Adipocyte (in vitro differentiated cells): ENCODE measurements at regions not wholly inside any gene's neighbourhood (a gene's known extent, or its start where the extent isn't known, plus 50 kb on each side); places are given as distances from the start of the nearest gene placed in this dataset.

Experiments used
- DNase-seq: peaks from one replicate; pipeline ENCODE4 v3.0.0-alpha.2; 2015; ENCODE audit warnings: low read depth
- H3K27me3 ChIP-seq: replicated peaks from 2 replicates; pipeline ENCODE4 v1.7.0; 2013; ENCODE audit warnings: mild to moderate bottlenecking, low read length, moderate library complexity; ENCODE audit not compliant: control insufficient read depth, insufficient read depth
- H3K36me3 ChIP-seq: 2 replicates; pipeline ENCODE4 v1.7.0; 2013; ENCODE audit warnings: low read length, mild to moderate bottlenecking, moderate library complexity; ENCODE audit not compliant: control insufficient read depth, insufficient read depth, severe bottlenecking
- H3K4me1 ChIP-seq: 2 replicates; pipeline ENCODE4 v1.7.0; 2013; ENCODE audit warnings: mild to moderate bottlenecking, low read length, moderate library complexity; ENCODE audit not compliant: control insufficient read depth, insufficient read depth
- H3K4me3 ChIP-seq: 2 replicates; pipeline ENCODE4 v1.7.0; 2013; ENCODE audit warnings: mild to moderate bottlenecking, low read length, moderate library complexity
- H3K9ac ChIP-seq: 2 replicates; pipeline ENCODE4 v1.7.0; 2013; ENCODE audit warnings: mild to moderate bottlenecking, low read length, moderate library complexity
- H3K9me3 ChIP-seq: 2 replicates; pipeline ENCODE4 v1.7.0; 2013; ENCODE audit warnings: mild to moderate bottlenecking, low read length, moderate library complexity; ENCODE audit not compliant: control insufficient read depth

- Histone ChIP-seq H3K9ac (no peak overlapping the region), H3K9me3 (no peaks in the 10 kb centered on the region), H3K36me3 (no peaks in the 10 kb centered on the region), H3K4me1 (peaks cover 6% of the 10 kb centered on the region), H3K27me3 (no peaks in the 10 kb centered on the region), H3K4me3 (no peak overlapping the region)
- DNase-seq, result no peak
Observed at GRCh38 chr2:203585516-203585915, 50.4 kb upstream of the RAPH1 start.

GRCh38 chr2:203586206-203586605 lies 51.1 kb upstream of the RAPH1 start:
- Histone ChIP-seq H3K27me3 (no peaks in the 10 kb centered on the region), H3K9ac (no peak overlapping the region), H3K36me3 (no peaks in the 10 kb centered on the region), H3K4me1 (peaks cover 6% of the 10 kb centered on the region), H3K4me3 (no peak overlapping the region), H3K9me3 (no peaks in the 10 kb centered on the region)
- no peak for DNase-seq

GRCh38 chr2:203586696-203587095 lies 51.6 kb upstream of the RAPH1 start:
- H3K9ac ChIP-seq, result no peak overlapping the region
- DNase-seq, result peak; percentile 67
- H3K9me3 ChIP-seq, result no peaks in the 10 kb centered on the region
- H3K27me3 ChIP-seq, result no peaks in the 10 kb centered on the region
- H3K4me3 ChIP-seq, result no peak overlapping the region
- no peaks in the 10 kb centered on the region for H3K36me3 ChIP-seq
- H3K4me1 ChIP-seq, result peaks cover 6% of the 10 kb centered on the region

GRCh38 chr2:203590496-203590895 lies 55.4 kb upstream of the RAPH1 start:
- Histone ChIP-seq H3K4me1 (peaks cover 12% of the 10 kb centered on the region), H3K4me3 (no peak overlapping the region), H3K9me3 (no peaks in the 10 kb centered on the region), H3K9ac (no peak overlapping the region), H3K27me3 (no peaks in the 10 kb centered on the region), H3K36me3 (no peaks in the 10 kb centered on the region)
- no peak for DNase-seq

- Histone ChIP-seq H3K36me3 (no peaks in the 10 kb centered on the region), H3K9me3 (no peaks in the 10 kb centered on the region), H3K27me3 (no peaks in the 10 kb centered on the region), H3K4me1 (peaks cover 12% of the 10 kb centered on the region), H3K9ac (no peak overlapping the region), H3K4me3 (no peak overlapping the region)
- DNase-seq, result peak; percentile 45
Observed at GRCh38 chr2:203591642-203592041, 56.5 kb upstream of the RAPH1 start.

GRCh38 chr2:203592470-203592869 lies 57.4 kb upstream of the RAPH1 start:
- Histone ChIP-seq H3K27me3 (no peaks in the 10 kb centered on the region), H3K9me3 (no peaks in the 10 kb centered on the region), H3K4me3 (no peak overlapping the region), H3K9ac (no peak overlapping the region), H3K36me3 (no peaks in the 10 kb centered on the region), H3K4me1 (peaks cover 12% of the 10 kb centered on the region)
- DNase-seq, result no peak

- no peaks in the 10 kb centered on the region for H3K9me3 ChIP-seq
- H3K9ac ChIP-seq, result no peak overlapping the region
- no peaks in the 10 kb centered on the region for H3K36me3 ChIP-seq
- peaks cover 12% of the 10 kb centered on the region for H3K4me1 ChIP-seq
- no peak overlapping the region for H3K4me3 ChIP-seq
- H3K27me3 ChIP-seq, result no peaks in the 10 kb centered on the region
- DNase-seq, result peak; percentile 47
Observed at GRCh38 chr2:203594541-203594940, 59.4 kb upstream of the RAPH1 start.

GRCh38 chr2:203596183-203596582 lies 61.1 kb upstream of the RAPH1 start:
- H3K4me1 ChIP-seq, result peaks cover 12% of the 10 kb centered on the region
- H3K27me3 ChIP-seq, result no peaks in the 10 kb centered on the region
- no peaks in the 10 kb centered on the region for H3K9me3 ChIP-seq
- H3K9ac ChIP-seq, result no peak overlapping the region
- DNase-seq, result no peak
- no peaks in the 10 kb centered on the region for H3K36me3 ChIP-seq
- no peak overlapping the region for H3K4me3 ChIP-seq

- H3K27me3 ChIP-seq, result no peaks in the 10 kb centered on the region
- no peak for DNase-seq
- no peaks in the 10 kb centered on the region for H3K9me3 ChIP-seq
- peaks cover 8% of the 10 kb centered on the region for H3K4me1 ChIP-seq
- no peak overlapping the region for H3K9ac ChIP-seq
- no peaks in the 10 kb centered on the region for H3K36me3 ChIP-seq
- H3K4me3 ChIP-seq, result no peak overlapping the region
Observed at GRCh38 chr2:203599509-203599908, 64.4 kb upstream of the RAPH1 start.

GRCh38 chr2:203600286-203600685 lies 65.2 kb upstream of the RAPH1 start:
- H3K36me3 ChIP-seq, result no peaks in the 10 kb centered on the region
- no peak overlapping the region for H3K4me3 ChIP-seq
- H3K4me1 ChIP-seq, result peaks cover under 1% of the 10 kb centered on the region
- no peak overlapping the region for H3K9ac ChIP-seq
- H3K9me3 ChIP-seq, result no peaks in the 10 kb centered on the region
- no peaks in the 10 kb centered on the region for H3K27me3 ChIP-seq
- no peak for DNase-seq

- no peak overlapping the region for H3K4me3 ChIP-seq
- DNase-seq, result no peak
- H3K9ac ChIP-seq, result no peak overlapping the region
- no peaks in the 10 kb centered on the region for H3K9me3 ChIP-seq
- H3K4me1 ChIP-seq, result no peaks in the 10 kb centered on the region
- H3K27me3 ChIP-seq, result no peaks in the 10 kb centered on the region
- H3K36me3 ChIP-seq, result no peaks in the 10 kb centered on the region
Observed at GRCh38 chr2:203603456-203604389, 68.6 kb upstream of the RAPH1 start.

- H3K9me3 ChIP-seq, result no peaks in the 10 kb centered on the region
- no peaks in the 10 kb centered on the region for H3K4me1 ChIP-seq
- H3K4me3 ChIP-seq, result no peak overlapping the region
- H3K9ac ChIP-seq, result no peak overlapping the region
- H3K27me3 ChIP-seq, result no peaks in the 10 kb centered on the region
- H3K36me3 ChIP-seq, result no peaks in the 10 kb centered on the region
- no peak for DNase-seq
Observed at GRCh38 chr2:203605302-203605701, 70.2 kb upstream of the RAPH1 start.
